ENCODE measurements at regions not wholly inside any gene's neighbourhood (a gene's known extent, or its start where the extent isn't known, plus 50 kb on each side); places are given as distances from the start of the nearest gene placed in this dataset.

DNA sequence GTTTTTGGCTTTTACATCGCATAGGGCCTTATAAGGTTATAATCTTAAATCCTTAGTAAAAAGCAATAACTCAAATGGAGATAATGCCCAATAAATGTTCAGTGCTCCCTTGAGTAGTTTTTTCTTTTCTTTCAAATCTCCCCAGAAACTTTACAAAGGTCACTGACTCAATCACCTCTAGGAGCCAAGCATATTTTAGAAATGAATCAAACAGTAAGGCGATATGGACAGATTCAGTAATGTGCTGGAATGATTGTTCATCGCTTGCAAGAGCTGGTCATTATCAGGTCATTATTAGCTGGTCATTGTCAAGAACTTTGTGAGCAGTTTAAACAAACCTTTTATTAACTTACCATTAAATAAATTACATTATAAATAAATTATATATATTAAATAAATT, 130.4 kb upstream of the SLIT3 start:
- H3K27ac Mint-ChIP-seq, result no peak overlapping the region
- Histone ChIP-seq H3K4me1 (ENCODE audit: control insufficient read depth, insufficient read depth, low read length, poor library complexity, severe bottlenecking) (no peaks in the 10 kb centered on the region), H3K27me3 (ENCODE audit: control insufficient read depth, insufficient read depth, low read length) (no peaks in the 10 kb centered on the region), H3K4me3 (ENCODE audit: low read depth, low read length) (no peak overlapping the region), H3K36me3 (ENCODE audit: control insufficient read depth, insufficient read depth, low read length) (no peaks in the 10 kb centered on the region), H3K9me3 (ENCODE audit: control insufficient read depth in 2 of 2, low read length in 2 of 2) (no peaks in the 10 kb centered on the region), H3K27ac (ENCODE audit: insufficient read depth, low read length, poor library complexity, severe bottlenecking) (no peak overlapping the region)
- no peak overlapping the region for H3K4me3 Mint-ChIP-seq
- H3K27me3 Mint-ChIP-seq, result peaks cover 10% of the 10 kb centered on the region
- H3K4me1 Mint-ChIP-seq, result no peaks in the 10 kb centered on the region
- DNase-seq, result no peak
- peaks cover 0 to 4% (median 0%) of the 10 kb centered on the region in 7 donors for H3K9me3 Mint-ChIP-seq
- no peaks in the 10 kb centered on the region for H3K36me3 Mint-ChIP-seq
- no peak for ATAC-seq (ENCODE audit: low read depth in 2 of 2)

DNA sequence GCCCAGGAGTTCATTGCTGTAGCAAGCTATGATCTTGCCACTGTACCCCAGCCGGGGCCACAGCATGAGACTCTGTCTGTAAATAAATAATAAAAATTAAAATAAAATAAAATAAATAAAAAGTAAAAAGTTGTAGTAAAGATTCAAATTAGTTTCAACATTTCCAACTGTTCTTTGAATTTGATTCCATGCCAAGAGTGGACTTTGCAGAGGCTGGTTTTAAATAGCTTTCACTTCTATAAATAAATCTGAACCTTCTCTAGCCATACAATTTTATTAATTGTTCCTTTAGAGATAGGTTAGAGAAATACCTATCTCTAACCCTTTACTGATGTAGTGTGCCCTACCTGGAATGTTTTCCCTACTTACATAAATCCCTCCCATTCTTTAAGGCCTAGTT, 129.7 kb upstream of the SLIT3 start:
- Histone ChIP-seq H3K4me3 (ENCODE audit: low read depth, low read length) (no peak overlapping the region), H3K36me3 (ENCODE audit: control insufficient read depth, insufficient read depth, low read length) (no peaks in the 10 kb centered on the region), H3K27ac (ENCODE audit: insufficient read depth, low read length, poor library complexity, severe bottlenecking) (no peak overlapping the region), H3K27me3 (ENCODE audit: control insufficient read depth, insufficient read depth, low read length) (no peaks in the 10 kb centered on the region), H3K4me1 (ENCODE audit: control insufficient read depth, insufficient read depth, low read length, poor library complexity, severe bottlenecking) (no peaks in the 10 kb centered on the region), H3K9me3 (ENCODE audit: control insufficient read depth in 2 of 2, low read length in 2 of 2) (no peaks in the 10 kb centered on the region)
- no peak overlapping the region for H3K4me3 Mint-ChIP-seq
- DNase-seq (no peak), ATAC-seq (ENCODE audit: low read depth in 2 of 2) (no peak)
- H3K36me3 Mint-ChIP-seq, result no peaks in the 10 kb centered on the region
- H3K4me1 Mint-ChIP-seq, result no peaks in the 10 kb centered on the region
- H3K27ac Mint-ChIP-seq, result no peak overlapping the region
- H3K9me3 Mint-ChIP-seq, result peaks cover 0 to 5% (median 0%) of the 10 kb centered on the region in 7 donors
- peaks cover 9% of the 10 kb centered on the region for H3K27me3 Mint-ChIP-seq

DNA sequence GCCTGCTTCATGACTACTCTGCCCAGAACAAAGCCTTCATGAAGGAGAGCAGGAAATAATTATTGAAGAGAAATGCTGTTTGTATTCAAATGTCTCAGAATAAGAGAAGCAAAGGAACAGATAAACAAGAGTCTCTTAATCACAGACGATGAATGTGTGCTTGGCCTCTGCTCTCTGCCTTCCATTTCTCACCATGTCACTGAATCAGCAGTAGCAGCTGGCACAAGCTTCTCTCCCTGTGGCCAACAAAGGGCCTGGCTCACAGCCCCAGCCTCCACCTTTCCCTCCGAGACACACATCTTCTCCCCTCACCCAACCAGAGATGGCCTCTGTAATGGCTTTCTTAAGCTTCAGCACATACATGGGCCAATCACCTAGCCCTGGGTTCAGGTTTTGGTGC, 128.1 kb upstream of the SLIT3 start:
- Mint-ChIP-seq H3K27ac (no peak overlapping the region), H3K27me3 (peaks cover 7% of the 10 kb centered on the region), H3K36me3 (no peaks in the 10 kb centered on the region), H3K9me3 (peaks cover 0 to 2% (median 0%) of the 10 kb centered on the region in 7 donors), H3K4me1 (no peaks in the 10 kb centered on the region), H3K4me3 (no peak overlapping the region)
- DNase-seq (no peak), ATAC-seq (ENCODE audit: low read depth in 2 of 2) (no peak)
- Histone ChIP-seq H3K27me3 (ENCODE audit: control insufficient read depth, insufficient read depth, low read length) (no peaks in the 10 kb centered on the region), H3K4me3 (ENCODE audit: low read depth, low read length) (no peak overlapping the region), H3K4me1 (ENCODE audit: control insufficient read depth, insufficient read depth, low read length, poor library complexity, severe bottlenecking) (no peaks in the 10 kb centered on the region), H3K36me3 (ENCODE audit: control insufficient read depth, insufficient read depth, low read length) (no peaks in the 10 kb centered on the region), H3K9me3 (ENCODE audit: control insufficient read depth in 2 of 2, low read length in 2 of 2) (no peaks in the 10 kb centered on the region), H3K27ac (ENCODE audit: insufficient read depth, low read length, poor library complexity, severe bottlenecking) (no peak overlapping the region)

DNA sequence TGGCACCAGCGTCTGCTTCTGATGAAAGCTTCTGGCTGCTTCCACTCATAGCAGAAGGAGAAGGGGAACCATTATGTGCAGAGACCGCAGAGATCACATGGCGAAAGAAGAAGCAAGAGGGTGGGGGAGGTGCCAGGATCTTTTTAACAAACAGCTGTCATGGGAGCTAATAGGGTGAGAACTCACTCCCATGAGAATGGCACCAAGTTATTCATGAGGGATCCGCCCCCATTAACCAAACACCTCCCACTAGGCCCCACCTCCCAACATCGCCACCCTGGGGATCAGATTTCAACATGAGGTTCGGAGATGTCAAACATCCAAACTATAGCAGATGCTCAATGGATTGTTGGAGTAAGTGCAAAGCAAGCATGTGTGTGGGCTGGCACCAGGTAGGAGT, 125.8 kb upstream of the SLIT3 start:
- no peaks in the 10 kb centered on the region for H3K9me3 ChIP-seq (ENCODE audit: control insufficient read depth in 2 of 2, low read length in 2 of 2)
- no peak overlapping the region for H3K27ac Mint-ChIP-seq
- H3K36me3 Mint-ChIP-seq, result no peaks in the 10 kb centered on the region
- H3K4me1 Mint-ChIP-seq, result no peaks in the 10 kb centered on the region
- H3K4me3 ChIP-seq (ENCODE audit: low read depth, low read length), result no peak overlapping the region
- ATAC-seq (ENCODE audit: low read depth in 2 of 2), result no peak
- no peaks in the 10 kb centered on the region for H3K27me3 ChIP-seq (ENCODE audit: control insufficient read depth, insufficient read depth, low read length)
- H3K36me3 ChIP-seq (ENCODE audit: control insufficient read depth, insufficient read depth, low read length), result no peaks in the 10 kb centered on the region
- no peaks in the 10 kb centered on the region for H3K4me1 ChIP-seq (ENCODE audit: control insufficient read depth, insufficient read depth, low read length, poor library complexity, severe bottlenecking)
- no peak overlapping the region for H3K27ac ChIP-seq (ENCODE audit: insufficient read depth, low read length, poor library complexity, severe bottlenecking)
- DNase-seq, result no peak
- no peak overlapping the region for H3K4me3 Mint-ChIP-seq
- H3K27me3 Mint-ChIP-seq, result peaks cover 7% of the 10 kb centered on the region
- H3K9me3 Mint-ChIP-seq, result peaks cover 0 to 2% (median 0%) of the 10 kb centered on the region in 7 donors

DNA sequence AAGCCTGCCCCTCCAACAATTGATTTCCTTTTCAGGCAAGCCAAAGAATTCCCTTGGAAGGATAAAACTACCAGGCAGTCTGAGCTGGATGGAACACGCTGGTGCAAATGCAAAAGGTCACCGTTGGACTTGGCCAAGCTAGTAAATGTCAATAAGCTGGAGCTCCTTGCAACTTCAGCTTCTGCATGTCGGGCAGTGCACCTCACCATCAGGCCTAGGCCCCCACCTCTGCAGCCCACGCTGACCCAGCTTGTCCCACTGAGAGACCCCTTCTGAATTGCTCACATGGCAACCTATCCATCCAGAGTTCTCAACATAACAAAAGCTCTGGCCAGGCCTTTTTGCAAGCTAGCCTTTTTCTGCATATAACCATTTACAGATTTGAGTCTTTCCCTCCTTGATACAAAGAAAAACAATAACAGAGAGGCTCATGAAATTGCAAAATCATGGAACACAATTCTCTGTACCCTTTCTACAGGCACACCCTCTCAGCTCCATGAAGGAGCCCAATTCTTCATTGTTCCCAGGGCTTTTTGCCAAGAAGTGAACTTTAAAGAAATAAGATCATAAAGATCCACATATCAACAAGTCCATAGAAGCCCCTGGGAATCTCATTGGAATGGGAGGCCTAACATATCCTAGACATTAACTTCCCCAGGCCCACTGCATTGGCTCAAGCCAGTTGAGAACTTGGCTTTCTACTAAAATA, 123.9 kb upstream of the SLIT3 start:
- H3K9me3 Mint-ChIP-seq, result peaks cover 0 to 2% (median 0%) of the 10 kb centered on the region in 7 donors
- no peak for ATAC-seq (ENCODE audit: low read depth in 2 of 2)
- DNase-seq, result no peak

DNA sequence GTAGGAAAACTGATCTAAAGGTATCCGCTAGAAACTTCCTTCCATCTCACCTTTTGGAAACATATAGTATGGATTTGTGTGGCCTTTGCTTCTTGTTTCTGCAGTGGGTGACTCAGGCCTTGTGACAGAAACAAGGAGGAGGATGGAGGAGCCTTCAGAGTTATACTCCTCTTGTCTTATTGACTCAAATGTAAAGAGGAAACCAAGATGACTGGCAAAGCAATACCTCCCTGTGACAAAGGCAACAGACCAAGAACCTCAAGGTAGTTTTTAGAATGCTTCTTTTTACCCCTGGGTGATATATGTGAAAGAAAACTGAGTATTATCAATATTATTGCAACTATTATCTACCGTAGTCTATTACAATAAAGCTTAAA, 123.3 kb upstream of the SLIT3 start:
- Mint-ChIP-seq H3K4me3 (no peak overlapping the region), H3K4me1 (no peaks in the 10 kb centered on the region), H3K36me3 (no peaks in the 10 kb centered on the region), H3K27me3 (peaks cover 6% of the 10 kb centered on the region), H3K27ac (no peak overlapping the region), H3K9me3 (peaks cover 0 to 2% (median 0%) of the 10 kb centered on the region in 7 donors)
- H3K27ac ChIP-seq (ENCODE audit: insufficient read depth, low read length, poor library complexity, severe bottlenecking), result no peak overlapping the region
- ATAC-seq (ENCODE audit: low read depth in 2 of 2) (no peak), DNase-seq (no peak)
- no peaks in the 10 kb centered on the region for H3K27me3 ChIP-seq (ENCODE audit: control insufficient read depth, insufficient read depth, low read length)
- no peaks in the 10 kb centered on the region for H3K4me1 ChIP-seq (ENCODE audit: control insufficient read depth, insufficient read depth, low read length, poor library complexity, severe bottlenecking)
- no peaks in the 10 kb centered on the region for H3K9me3 ChIP-seq (ENCODE audit: control insufficient read depth in 2 of 2, low read length in 2 of 2)
- H3K36me3 ChIP-seq (ENCODE audit: control insufficient read depth, insufficient read depth, low read length), result no peaks in the 10 kb centered on the region
- no peak overlapping the region for H3K4me3 ChIP-seq (ENCODE audit: low read depth, low read length)

More for the DNA sequence above, 123.9 kb upstream of the SLIT3 start:
- Histone ChIP-seq H3K9me3 (ENCODE audit: control insufficient read depth in 2 of 2, low read length in 2 of 2) (no peaks in the 10 kb centered on the region), H3K27ac (ENCODE audit: insufficient read depth, low read length, poor library complexity, severe bottlenecking) (no peak overlapping the region), H3K36me3 (ENCODE audit: control insufficient read depth, insufficient read depth, low read length) (no peaks in the 10 kb centered on the region), H3K4me3 (ENCODE audit: low read depth, low read length) (no peak overlapping the region), H3K27me3 (ENCODE audit: control insufficient read depth, insufficient read depth, low read length) (no peaks in the 10 kb centered on the region), H3K4me1 (ENCODE audit: control insufficient read depth, insufficient read depth, low read length, poor library complexity, severe bottlenecking) (no peaks in the 10 kb centered on the region)
- Mint-ChIP-seq H3K27ac (no peak overlapping the region), H3K4me1 (no peaks in the 10 kb centered on the region), H3K36me3 (no peaks in the 10 kb centered on the region), H3K4me3 (no peak overlapping the region), H3K27me3 (peaks cover 8% of the 10 kb centered on the region)

DNA sequence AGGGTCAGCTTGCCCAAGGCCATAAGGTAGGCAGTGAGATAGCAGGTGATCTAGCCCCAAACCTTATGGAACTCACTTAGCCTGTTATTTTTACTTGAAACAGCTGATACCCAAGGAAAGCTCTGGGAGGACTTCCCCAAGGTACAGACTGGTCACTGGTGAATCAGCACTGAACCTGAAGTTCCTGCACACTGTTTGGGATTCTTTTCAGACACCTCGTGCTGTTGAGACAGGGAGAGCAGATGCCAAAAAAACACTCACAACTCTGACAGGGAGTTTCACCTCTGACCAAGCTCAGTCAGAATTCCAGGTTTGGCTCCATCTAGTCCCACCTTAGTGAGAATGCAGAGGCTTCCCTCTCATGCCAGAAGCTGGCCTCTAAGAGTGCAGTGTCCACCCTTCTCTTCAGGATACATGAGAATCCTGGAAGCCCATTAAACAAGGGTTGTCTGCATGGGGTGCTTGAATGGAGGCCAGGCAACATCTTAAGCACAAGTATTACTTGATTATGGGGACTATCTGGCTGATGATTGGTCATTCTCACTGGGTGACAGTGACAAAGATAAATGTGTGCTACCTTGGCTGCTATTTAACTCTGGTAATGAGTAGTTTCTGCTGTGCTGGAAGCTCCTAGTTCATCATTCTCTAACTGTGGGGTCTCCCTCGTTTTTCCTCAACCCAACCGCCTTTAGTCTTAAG, 122.8 kb upstream of the SLIT3 start:
- no peak for ATAC-seq (ENCODE audit: low read depth in 2 of 2)
- Histone ChIP-seq H3K27me3 (ENCODE audit: control insufficient read depth, insufficient read depth, low read length) (no peaks in the 10 kb centered on the region), H3K4me1 (ENCODE audit: control insufficient read depth, insufficient read depth, low read length, poor library complexity, severe bottlenecking) (no peaks in the 10 kb centered on the region), H3K36me3 (ENCODE audit: control insufficient read depth, insufficient read depth, low read length) (no peaks in the 10 kb centered on the region), H3K27ac (ENCODE audit: insufficient read depth, low read length, poor library complexity, severe bottlenecking) (no peak overlapping the region), H3K4me3 (ENCODE audit: low read depth, low read length) (no peak overlapping the region), H3K9me3 (ENCODE audit: control insufficient read depth in 2 of 2, low read length in 2 of 2) (no peaks in the 10 kb centered on the region)
- no peaks in the 10 kb centered on the region for H3K4me1 Mint-ChIP-seq
- no peak for DNase-seq
- H3K4me3 Mint-ChIP-seq, result no peak overlapping the region
- H3K36me3 Mint-ChIP-seq, result no peaks in the 10 kb centered on the region
- peaks cover 0 to 2% (median 0%) of the 10 kb centered on the region in 7 donors for H3K9me3 Mint-ChIP-seq
- H3K27ac Mint-ChIP-seq, result no peak overlapping the region
- H3K27me3 Mint-ChIP-seq, result peaks cover 6% of the 10 kb centered on the region

DNA sequence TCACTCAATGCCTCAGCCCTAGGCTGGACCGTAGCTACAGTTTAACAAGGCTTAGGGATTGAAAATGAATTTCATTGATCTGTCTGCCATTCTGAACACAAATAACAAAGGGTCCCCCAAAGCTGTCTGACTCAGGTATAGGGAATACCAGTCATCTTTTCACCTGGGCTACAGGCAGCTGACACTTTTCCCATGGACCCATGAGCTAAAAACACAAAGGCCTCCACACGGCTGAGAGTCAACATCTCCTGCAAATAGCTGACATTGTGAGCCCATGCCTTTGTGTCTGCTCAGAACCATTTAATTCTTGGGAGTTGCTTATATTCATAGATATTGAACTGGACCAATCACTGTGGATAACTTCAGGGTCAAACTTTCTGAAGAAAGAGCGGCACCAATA, 121.1 kb upstream of the SLIT3 start:
- no peak overlapping the region for H3K4me3 ChIP-seq (ENCODE audit: low read depth, low read length)
- no peaks in the 10 kb centered on the region for H3K4me1 Mint-ChIP-seq
- no peak overlapping the region for H3K27ac ChIP-seq (ENCODE audit: insufficient read depth, low read length, poor library complexity, severe bottlenecking)
- no peaks in the 10 kb centered on the region for H3K36me3 Mint-ChIP-seq
- no peaks in the 10 kb centered on the region for H3K27me3 ChIP-seq (ENCODE audit: control insufficient read depth, insufficient read depth, low read length)
- DNase-seq (no peak), ATAC-seq (ENCODE audit: low read depth in 2 of 2) (no peak)
- H3K36me3 ChIP-seq (ENCODE audit: control insufficient read depth, insufficient read depth, low read length), result no peaks in the 10 kb centered on the region
- no peak overlapping the region for H3K4me3 Mint-ChIP-seq
- H3K4me1 ChIP-seq (ENCODE audit: control insufficient read depth, insufficient read depth, low read length, poor library complexity, severe bottlenecking), result no peaks in the 10 kb centered on the region
- H3K9me3 ChIP-seq (ENCODE audit: control insufficient read depth in 2 of 2, low read length in 2 of 2), result no peaks in the 10 kb centered on the region
- peaks cover 6% of the 10 kb centered on the region for H3K27me3 Mint-ChIP-seq
- H3K9me3 Mint-ChIP-seq, result peaks cover 0 to 2% (median 0%) of the 10 kb centered on the region in 7 donors
- no peak overlapping the region for H3K27ac Mint-ChIP-seq
